Esophagus muscularis mucosa (tissue), 4 donors: ENCODE measurements at regions not wholly inside any gene's neighbourhood (a gene's known extent, or its start where the extent isn't known, plus 50 kb on each side); places are given as distances from the start of the nearest gene placed in this dataset.

Experiments
- DNase-seq: peaks from one replicate; pipeline ENCODE4 v3.0.0-alpha.2; 2017; ENCODE audit errors: extremely low spot score
- H3K27ac ChIP-seq, 4 donors: fragments of 200-600 bp; sonication (generic); replicated peaks in 1 of 4; 1 replicate in 3 of 4; 2 replicates in 1 of 4; pipeline ENCODE4 v1.5.1; 2016 to 2019; ENCODE audit warnings: mild to moderate bottlenecking in 1 of 4
- H3K27me3 ChIP-seq, 4 donors: fragments of 200-600 bp; sonication (generic); one replicate each; pipeline versions ENCODE4 v1.5.1 to v1.6.0; 2016 to 2019
- H3K36me3 ChIP-seq, 4 donors: fragments of 200-600 bp; sonication (generic); one replicate each; pipeline ENCODE4 v1.5.1; 2016 to 2019
- H3K4me1 ChIP-seq, 4 donors: fragments of 200-600 bp; sonication (generic); one replicate each; pipeline ENCODE4 v1.5.1; 2016 to 2019
- H3K4me3 ChIP-seq, 4 donors: fragments of 200-600 bp; sonication (generic); 1 replicate in 2 of 4; 2 replicates in 2 of 4; pipeline ENCODE4 v1.5.1; 2016 to 2019; ENCODE audit warnings: mild to moderate bottlenecking in 4 of 4, moderate library complexity in 1 of 4
- H3K9me3 ChIP-seq, 4 donors: fragments of 200-600 bp; sonication (generic); 1 replicate in 3 of 4; 2 replicates in 1 of 4; pipeline ENCODE4 v1.5.1; 2016 to 2019
- CTCF ChIP-seq, 3 experiments: fragments of 200-600 bp in 2 of 3; fragments of 450-650 bp in 1 of 3; sonication (generic) in 2 of 3; IDR thresholded peaks; one replicate each; pipeline ENCODE4 v1.5.1; 2017 to 2019; ENCODE audit warnings: antibody characterized with exemption in 3 of 3, mild to moderate bottlenecking in 2 of 3, moderate library complexity in 1 of 3
- EP300 ChIP-seq: sonication (generic); formaldehyde crosslinking; IDR thresholded peaks from one replicate; pipeline ENCODE4 v1.6.1; 2017; ENCODE audit warnings: antibody characterized with exemption
- POLR2A ChIP-seq: fragments of 450-650 bp; IDR thresholded peaks from one replicate; pipeline ENCODE4 v1.6.1; 2017; ENCODE audit warnings: antibody characterized with exemption, moderate library complexity, mild to moderate bottlenecking, low read depth
- POLR2AphosphoS5 ChIP-seq, 2 donors: sonication (generic); formaldehyde crosslinking; IDR thresholded peaks; one replicate each; pipeline ENCODE4 v1.6.1; 2017; ENCODE audit warnings: antibody characterized with exemption in 2 of 2
- WGBS: methylation state at CpG from one replicate; pipeline ENCODE4 v1.1.5; 2018; 5-methylcytosine and 5-hydroxymethylcytosine counted together
- intact Hi-C: fragments of 100-400 bp; cut with DNase I; formaldehyde crosslinking; loops from one replicate; pipeline ENCODE4 v1.15.1; 2023

- no peaks in the 10 kb centered on the region for H3K9me3 ChIP-seq
- DNase-seq, result no peak
- H3K27me3 ChIP-seq, result no peaks in the 10 kb centered on the region
- peak overlapping the region; percentile 0 to 32 (median 30) for H3K27ac ChIP-seq
- no peaks in the 10 kb centered on the region for H3K36me3 ChIP-seq
- intact Hi-C loops, result no loop called here
- peaks cover 19 to 51% (median 38%) of the 10 kb centered on the region in 4 donors for H3K4me1 ChIP-seq
- WGBS, result 50% methylated on average over 7 of the region's 7 CpGs
- TF ChIP-seq EP300 (no peak), POLR2AphosphoS5 (IDR thresholded peaks at IDR 0.05) (peak; percentile 66 to 76), POLR2A (no peak), CTCF (IDR thresholded peaks at IDR 0.05) (no peak)
- peak overlapping the region in 3 of 4 donors; percentile 3 to 22 (median 11) for H3K4me3 ChIP-seq
These were observed 60.0 kb upstream of the LNX1 start for GRCh38 chr4:53651156-53651735.

- Histone ChIP-seq H3K36me3 (no peaks in the 10 kb centered on the region), H3K4me1 (peaks cover 14 to 35% (median 26%) of the 10 kb centered on the region in 4 donors), H3K27ac (no peak overlapping the region), H3K27me3 (no peaks in the 10 kb centered on the region), H3K4me3 (no peak overlapping the region), H3K9me3 (no peaks in the 10 kb centered on the region)
- no peak for DNase-seq
- TF ChIP-seq CTCF (IDR thresholded peaks at IDR 0.05) (no peak), POLR2AphosphoS5 (IDR thresholded peaks at IDR 0.05) (no peak), EP300 (no peak), POLR2A (no peak)
- intact Hi-C loops, result no loop called here
- WGBS, result 94% methylated on average over 2 of the region's 2 CpGs
These were observed 58.1 kb upstream of the LNX1 start for GRCh38 chr4:53649357-53649756.

- intact Hi-C loops, result no loop called here
- WGBS, result 94% methylated on average over 5 of the region's 5 CpGs
- no peaks in the 10 kb centered on the region for H3K27me3 ChIP-seq
These were observed 56.3 kb upstream of the LNX1 start for GRCh38 chr4:53647547-53647946.

GRCh38 chr4:53646795-53647194, 55.5 kb upstream of the LNX1 start:
- no peaks in the 10 kb centered on the region for H3K9me3 ChIP-seq
- TF ChIP-seq CTCF (IDR thresholded peaks at IDR 0.05) (no peak), EP300 (no peak), POLR2AphosphoS5 (IDR thresholded peaks at IDR 0.05) (peak in 1 of 2 donors; percentile 28), POLR2A (no peak)
- H3K4me1 ChIP-seq, result peaks cover 0 to 11% (median 10%) of the 10 kb centered on the region in 4 donors
- WGBS, result 22% methylated on average over 3 of the region's 3 CpGs
- H3K27ac ChIP-seq, result no peak overlapping the region
- intact Hi-C loops, result no loop called here
- H3K27me3 ChIP-seq, result no peaks in the 10 kb centered on the region
- DNase-seq, result no peak
- no peak overlapping the region for H3K4me3 ChIP-seq
- H3K36me3 ChIP-seq, result no peaks in the 10 kb centered on the region

More at GRCh38 chr4:53647547-53647946, 56.3 kb upstream of the LNX1 start:
- Histone ChIP-seq H3K4me3 (no peak overlapping the region), H3K36me3 (no peaks in the 10 kb centered on the region), H3K27ac (no peak overlapping the region), H3K4me1 (peaks cover 0 to 18% (median 16%) of the 10 kb centered on the region in 4 donors), H3K9me3 (no peaks in the 10 kb centered on the region)
- DNase-seq, result no peak
- TF ChIP-seq EP300 (no peak), POLR2AphosphoS5 (IDR thresholded peaks at IDR 0.05) (no peak), CTCF (IDR thresholded peaks at IDR 0.05) (no peak), POLR2A (no peak)

- intact Hi-C loops, result no loop called here
- no peak overlapping the region for H3K27ac ChIP-seq
These were observed 53.8 kb upstream of the LNX1 start for GRCh38 chr4:53645108-53645507.

More at GRCh38 chr4:53645108-53645507, 53.8 kb upstream of the LNX1 start:
- TF ChIP-seq POLR2A (no peak), CTCF (IDR thresholded peaks at IDR 0.05) (no peak)
- 89% methylated on average over 3 of the region's 3 CpGs for WGBS
- Histone ChIP-seq H3K4me1 (peaks cover 0 to 5% (median 5%) of the 10 kb centered on the region in 4 donors), H3K36me3 (no peaks in the 10 kb centered on the region), H3K27me3 (no peaks in the 10 kb centered on the region), H3K4me3 (no peak overlapping the region), H3K9me3 (no peaks in the 10 kb centered on the region)
- DNase-seq, result no peak
